ENCODE measurements at regions not wholly inside any gene's neighbourhood (a gene's known extent, or its start where the extent isn't known, plus 50 kb on each side); places are given as distances from the start of the nearest gene placed in this dataset.
A peak's percentile ranks its signal among the peaks of the same experiment; 100 is the strongest.
"Not testable (repeated sequence)": the region's sequence is repeated elsewhere in the genome, so short reads cannot be mapped to it uniquely, and the experiment has no call there.

DNA sequence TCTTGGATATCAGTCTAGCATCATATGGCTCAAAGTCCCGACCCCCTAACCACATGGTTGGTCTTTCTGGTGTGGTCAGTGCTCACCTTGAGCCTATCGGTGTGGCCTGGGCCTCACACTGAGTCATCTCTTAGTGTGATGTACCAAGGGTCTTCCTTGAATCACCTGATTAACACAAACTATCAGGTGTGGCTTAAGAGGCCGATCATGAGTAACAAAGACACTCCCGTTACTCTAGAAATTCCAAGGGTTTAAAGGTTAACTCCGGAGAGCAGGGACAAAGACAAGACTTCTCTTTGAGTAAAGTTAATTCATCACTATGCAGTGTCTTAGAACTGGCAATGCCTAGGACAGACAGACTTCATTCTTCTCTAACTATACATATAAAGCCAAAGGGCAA lies 52.3 kb upstream of the ARMC3 start:
- DNase-seq, result no peak

DNA sequence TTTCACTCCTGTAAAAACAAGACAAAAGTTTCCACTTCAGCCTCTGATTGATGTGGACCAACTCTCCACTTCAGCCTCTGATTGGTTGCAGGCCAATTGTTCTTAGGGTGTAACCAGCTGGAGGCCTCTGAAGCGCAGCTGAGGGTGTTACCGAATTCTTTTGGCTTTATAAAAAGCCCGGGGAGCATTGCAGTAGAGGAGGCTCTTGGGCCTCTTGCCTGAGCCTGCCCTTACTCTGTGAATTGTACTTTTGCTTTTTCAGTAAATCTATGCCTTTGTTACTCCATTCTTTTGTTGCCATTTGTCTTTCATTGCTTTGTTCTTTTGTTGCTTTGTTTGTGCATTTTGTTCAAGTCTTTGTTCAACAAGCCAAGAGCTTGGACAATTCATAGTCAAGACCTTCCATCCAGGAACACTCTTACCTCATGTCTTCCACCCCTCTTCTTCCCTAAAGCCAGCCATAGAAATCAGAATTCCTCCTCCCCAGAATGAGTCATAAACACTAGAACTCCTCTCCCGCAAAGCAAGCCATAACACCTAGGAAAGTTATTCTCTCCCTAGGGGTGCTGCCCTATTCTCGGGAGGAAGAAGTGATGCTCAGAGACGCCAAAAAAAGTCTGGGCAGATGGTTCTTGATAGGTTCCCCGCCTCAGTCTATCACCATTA lies 53.5 kb upstream of the ARMC3 start:
- no peak for DNase-seq

DNA sequence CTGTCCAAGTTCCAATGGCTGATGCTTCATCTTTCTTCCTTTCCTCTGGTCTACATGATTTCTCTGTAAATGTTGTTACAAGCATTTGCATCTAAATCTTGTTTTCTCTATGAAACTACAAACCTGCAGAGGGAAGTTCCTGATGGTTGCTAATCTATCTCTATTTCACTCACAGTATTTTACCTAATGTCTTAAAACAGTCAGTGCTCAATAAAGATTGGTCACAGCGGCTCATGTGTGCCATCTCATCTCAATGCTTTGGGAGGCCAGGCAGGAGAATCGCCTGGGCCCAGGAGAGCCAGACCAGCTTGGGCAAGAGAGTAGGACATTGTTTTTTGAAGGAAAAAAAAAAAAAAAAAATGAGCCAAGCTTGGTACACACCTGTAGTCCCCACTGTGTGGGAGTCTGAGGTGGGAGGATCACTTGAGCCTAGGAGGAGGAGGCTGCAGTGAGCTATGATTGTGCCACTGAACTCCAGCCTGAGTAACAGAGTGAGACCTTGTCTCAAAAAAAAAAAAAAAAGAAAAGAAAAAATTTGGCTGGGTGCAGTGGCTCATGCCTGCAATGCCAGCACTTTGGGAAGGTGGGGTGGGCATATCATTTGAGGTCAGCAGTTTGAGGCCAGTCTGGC lies 71.3 kb upstream of the ARMC3 start:
- no peak for DNase-seq

DNA sequence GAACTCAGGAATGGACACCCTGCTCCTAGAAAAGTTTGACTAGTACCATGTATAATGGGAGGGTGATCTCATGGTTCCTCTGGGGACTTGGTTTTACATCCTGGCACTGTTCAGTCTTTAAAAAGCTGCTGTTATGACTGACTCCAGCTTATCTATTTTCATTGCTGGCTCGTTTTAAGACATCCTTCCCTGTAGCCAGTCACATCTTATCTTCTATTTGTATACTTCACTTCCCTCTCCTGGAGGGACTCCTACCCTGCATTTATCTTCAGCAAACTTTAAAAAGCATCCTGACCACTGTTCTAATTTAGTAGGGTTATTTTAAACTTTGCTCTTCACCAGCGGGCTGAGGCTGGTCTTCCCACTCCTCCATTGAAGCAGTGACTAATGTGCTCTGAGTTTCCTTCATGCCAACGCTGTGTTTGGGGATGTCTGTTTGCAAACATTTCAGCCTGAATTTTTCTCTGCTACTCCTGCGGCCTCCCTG lies 72.9 kb upstream of the ARMC3 start:
- no peak for DNase-seq

DNA sequence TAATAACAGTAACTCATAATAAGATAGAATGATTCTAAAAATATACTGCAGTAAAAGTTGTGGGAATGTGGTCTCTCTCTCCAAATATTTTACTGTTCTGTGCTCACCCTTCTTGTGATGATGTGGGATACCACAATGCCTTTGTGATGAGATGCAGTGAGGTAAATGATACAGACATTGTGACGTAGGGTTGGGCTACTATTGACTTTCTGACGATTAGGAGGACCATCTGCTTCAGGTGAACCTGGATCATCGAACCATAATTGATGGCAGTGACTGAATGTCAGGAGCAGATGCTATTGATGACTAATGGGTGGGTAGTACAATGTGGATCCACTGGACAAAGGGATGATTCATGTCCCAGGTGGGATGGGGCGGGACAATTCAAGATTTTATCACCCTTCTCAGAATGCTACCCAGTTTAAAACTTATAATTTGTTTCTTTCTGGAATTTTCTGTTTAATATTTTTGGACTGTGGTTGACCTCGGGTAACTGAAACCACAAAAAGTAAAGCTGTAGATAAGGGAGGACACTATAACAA lies 73.9 kb upstream of the ARMC3 start:
- no peak for DNase-seq

DNA sequence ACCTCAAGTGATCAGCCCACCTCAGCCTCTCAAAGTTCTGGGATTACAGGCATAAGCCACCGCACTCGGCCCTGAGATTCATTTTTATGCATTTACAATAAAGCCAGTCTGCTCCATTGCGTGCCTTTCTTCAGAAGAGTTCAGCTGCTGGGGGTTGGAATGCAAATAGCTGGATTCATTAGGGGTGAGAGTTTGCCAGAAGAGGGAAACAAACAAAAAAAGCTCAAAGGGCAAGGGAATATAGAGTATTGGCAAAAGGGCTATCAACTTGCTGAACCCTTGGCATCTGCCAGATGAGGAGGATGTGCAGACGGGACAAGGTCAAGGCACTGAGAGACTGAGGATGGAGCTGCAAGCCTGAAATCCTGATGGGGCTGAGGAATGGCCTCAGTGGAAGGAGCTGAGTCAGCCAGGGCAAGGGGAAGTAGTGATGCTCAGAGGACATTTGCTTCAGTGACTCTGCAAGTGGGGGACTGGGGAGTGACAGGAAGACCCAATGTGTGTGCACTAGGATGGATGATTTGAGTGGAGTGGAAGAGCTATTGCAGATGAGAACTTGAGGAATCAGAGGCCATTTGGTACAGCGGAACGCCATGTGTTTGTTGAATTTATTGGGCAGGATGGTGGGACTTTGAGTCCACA lies 75.0 kb upstream of the ARMC3 start:
- DNase-seq, result no peak

DNA sequence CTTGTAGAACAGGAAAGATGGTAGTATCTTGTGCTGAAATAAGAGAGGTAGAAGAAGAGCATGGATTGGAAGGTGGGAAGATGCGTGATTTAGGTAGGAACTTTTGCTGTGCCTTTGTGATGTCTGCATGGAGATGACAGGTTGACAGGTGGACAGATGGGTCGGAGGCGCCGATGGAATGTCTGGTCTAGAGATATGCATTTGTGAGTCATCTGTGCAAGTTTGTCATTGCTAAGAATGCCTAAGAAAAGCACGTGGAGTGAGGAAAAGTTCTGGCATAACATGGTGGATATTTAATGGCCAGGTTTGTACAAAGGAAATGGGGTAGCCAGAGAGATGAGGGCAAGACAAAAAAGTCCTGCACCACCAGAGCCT lies 76.0 kb upstream of the ARMC3 start:
- no peak for DNase-seq

DNA sequence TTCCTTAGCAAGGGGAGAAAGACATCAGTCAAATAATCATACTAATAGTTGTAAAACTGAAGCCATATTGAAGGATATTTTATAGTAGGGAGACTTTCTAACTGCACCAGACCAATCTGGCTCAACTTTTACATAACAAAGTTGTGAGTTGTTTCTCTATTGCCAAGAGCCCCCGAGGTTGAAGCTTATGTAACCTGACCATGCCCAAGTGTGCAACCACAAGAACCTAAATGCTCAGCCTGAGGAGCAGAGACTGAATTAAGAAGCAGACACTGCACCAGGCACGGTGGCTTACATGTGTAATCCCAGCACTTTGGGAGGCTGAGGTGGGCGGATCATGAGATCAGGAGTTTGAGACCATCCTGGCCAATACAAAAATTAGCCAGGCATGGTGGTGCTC lies 77.3 kb upstream of the ARMC3 start:
- no peak for DNase-seq

DNA sequence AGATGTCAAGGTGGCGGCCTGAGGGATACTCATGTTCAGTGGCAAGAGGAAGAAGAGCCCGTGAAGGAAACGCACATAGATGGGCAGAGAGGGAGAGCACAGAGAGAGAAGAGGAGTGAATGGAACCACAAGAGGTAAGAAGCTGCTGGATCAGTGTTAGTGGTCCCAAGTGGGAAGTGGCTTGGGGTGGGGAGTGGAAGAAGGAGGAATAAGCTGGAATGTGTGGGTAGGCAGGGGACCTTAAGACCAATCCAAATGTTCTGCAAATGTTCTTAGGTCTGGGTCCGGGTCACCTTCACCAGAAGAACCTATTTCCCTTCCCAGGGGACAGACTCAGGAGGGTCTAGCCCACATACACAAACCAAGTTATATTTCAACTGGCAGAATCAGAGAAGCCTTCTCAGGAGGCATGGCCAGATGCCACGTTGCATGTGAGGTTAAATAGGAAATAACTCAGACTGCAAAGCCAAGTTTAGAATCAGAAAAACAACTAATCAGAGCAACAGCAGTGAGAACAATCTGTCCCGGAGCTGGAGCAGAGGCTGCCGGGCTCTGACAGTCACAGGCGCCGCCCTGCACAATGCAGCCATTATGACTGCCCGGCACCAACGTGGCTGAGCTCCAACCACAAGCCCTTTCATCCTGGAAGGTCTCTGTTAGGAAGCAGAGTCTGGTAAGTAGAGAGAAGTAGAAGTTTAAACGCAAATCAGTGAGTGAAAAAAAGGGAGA lies 78.6 kb upstream of the ARMC3 start:
- peak; percentile 24 for DNase-seq

DNA sequence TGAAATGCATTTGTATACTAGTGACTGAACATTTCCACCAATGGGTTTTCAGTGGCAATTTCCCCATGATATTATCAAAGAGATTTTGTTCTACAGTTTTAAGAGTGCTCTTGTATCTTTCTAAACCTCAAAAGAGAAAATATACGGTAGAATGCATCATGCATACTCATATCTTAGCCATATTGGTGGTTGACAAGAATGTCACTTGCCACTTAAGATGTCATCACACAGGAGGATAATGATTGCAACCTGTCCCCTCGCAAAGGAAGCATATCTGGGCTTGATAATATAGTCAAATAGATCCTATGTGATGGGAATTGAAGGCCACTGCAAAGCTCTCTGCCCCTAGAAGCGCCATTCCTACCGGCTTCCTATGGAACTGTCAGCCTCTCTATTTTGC lies 79.3 kb upstream of the ARMC3 start:
- DNase-seq, result no peak

DNA sequence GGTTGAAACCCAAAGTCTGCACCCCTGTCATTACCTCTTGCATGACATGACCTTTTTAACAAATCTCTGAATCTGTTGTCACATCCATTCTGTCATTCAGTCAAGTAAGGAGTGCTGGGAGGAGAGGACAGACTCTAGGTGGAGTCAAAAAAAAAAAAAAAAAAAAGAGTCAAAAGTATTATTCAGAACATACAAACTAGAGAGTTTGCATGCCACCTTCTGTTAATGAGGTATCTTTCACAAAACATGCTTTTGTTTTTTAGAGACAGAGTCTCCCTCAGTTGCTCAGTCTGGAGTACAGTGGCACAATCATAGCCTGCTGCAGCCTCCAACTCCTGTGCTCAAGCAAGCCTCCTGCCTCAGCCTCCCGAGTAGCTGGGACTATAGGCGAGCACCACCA lies 81.6 kb upstream of the ARMC3 start:
- no peak for DNase-seq

DNA sequence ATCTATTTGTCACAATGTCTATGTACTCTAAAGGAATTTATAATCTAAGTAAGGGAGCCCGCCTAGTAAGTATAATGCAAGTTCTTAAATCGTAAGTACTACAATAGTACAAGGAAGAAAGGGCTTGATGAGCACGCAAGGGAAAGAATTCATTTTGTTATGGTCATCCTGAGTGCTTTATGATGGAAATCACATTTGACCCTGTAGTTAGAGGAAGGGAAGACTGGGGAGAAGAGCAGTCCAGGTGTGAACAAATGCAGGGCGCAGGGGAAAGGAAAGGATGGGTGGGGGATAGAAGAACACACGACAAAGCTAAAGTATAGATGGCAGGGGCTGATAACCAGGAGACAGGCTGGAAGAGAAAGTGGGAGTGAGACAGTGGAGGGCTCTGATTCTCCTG lies 88.2 kb upstream of the ARMC3 start:
- DNase-seq, result no peak

DNA sequence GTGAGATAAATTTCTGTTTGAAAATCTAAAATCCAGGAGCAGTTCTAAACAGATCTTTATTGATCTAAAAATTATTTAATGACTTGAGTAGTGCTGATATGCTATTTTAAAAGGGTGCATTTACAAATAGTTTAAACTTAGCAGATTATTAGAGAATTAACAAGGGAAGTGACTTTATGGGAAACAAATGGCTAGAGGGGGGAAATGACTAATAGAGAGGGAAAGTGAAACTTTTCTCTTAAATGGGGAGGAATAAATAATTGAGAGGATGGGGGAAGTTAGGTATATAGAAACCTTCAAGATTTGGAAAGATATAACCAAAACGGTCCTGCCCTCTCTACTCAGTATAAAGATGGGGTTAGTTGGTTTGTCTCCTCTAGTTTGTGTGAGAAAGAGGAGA lies 90.1 kb upstream of the ARMC3 start:
- DNase-seq, result no peak

DNA sequence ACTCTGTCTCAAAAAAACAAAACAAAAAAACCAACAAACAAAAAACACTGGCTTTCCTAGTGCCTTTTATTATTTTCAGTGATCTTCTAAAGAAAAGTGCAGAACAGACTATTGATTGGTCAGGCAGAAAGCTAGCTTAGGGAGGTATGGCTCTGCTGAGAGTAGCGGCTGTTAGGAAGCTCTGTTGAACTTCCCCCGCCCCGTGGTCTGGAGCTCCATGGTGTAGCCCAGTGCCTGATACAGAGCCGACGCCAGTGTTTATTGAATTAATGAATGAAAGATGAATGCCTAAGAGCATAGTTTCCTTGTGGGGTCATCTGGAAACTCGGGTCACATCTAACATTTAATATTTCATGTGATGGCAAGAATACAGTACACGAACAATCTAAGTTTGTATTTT lies 90.5 kb upstream of the ARMC3 start:
- no peak for DNase-seq

DNA sequence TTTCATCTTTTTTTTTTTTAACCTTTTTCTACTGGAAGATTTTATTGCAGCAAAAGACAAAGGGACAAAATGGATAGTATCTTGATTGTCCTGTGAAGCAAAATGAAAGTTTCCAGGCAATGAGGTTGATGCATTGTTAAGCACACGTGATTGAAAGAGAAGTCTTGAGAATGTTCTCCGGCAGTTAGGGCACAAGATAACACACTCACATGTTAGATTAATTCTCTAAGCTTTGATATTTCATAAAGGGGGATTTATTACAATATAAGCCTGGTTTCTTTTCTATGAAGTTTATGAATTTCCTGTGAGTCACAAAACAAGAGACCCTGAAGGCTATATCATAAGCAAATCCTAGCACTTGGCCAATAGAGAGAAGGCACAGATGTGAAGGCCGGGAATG lies 93.4 kb upstream of the ARMC3 start:
- no peak for DNase-seq

DNA sequence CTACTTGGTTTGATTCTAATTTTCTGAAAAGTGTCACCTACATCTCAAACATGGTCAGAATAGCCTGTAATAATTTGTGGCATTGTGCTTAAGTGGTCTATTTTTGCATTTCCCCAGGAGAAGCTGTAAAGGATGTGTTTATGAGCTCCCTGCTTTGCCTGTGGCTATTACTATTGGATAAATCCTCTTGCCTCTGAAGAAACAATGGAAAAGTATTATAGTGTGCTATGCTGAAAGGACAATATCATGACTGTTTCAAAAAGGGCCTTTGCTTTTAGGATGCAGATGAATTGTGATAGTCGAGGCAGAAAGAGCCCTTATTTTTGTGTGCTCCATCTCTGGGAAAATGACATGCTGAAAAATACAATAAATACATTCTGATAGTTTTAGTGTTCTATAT lies 94.1 kb upstream of the ARMC3 start:
- DNase-seq, result no peak

DNA sequence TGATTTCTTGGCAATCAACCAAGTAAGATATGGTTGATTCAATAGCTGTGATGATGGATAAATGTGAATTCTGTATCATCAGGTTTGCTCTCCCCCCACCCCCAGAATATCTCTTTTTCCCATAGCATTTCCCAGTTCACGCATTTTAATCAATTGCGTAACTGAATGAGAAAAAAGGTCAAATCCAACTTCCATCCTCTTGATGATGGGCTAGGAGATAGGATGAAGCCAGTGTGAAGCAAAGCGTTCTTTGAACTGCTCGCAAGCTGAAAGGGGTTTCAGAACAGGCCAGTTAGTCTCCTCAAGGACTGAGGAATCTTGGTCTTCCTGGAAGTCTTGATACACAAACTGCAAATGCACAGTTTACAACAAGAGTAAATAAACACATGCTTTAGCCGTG lies 94.5 kb upstream of the ARMC3 start:
- DNase-seq, result no peak

DNA sequence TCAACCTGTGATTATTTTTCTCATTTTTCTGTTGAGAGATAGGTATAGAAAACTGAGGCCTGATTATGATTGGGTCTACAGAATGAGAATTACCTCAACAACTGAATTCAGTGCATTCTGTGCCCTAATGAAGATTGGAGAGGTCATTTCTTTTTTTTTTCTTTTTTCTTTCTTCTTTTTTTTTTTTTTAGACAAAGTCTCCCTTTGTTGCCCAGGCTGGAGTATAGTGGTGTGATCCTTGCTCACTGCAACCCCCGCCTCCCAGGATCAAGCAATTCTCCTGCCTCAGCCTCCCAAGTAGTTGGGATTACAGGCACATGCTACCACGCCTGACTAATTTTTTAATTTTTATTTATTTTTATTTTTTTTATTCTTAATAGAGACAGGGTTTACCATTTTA lies 95.0 kb upstream of the ARMC3 start:
- no peak for DNase-seq

DNA sequence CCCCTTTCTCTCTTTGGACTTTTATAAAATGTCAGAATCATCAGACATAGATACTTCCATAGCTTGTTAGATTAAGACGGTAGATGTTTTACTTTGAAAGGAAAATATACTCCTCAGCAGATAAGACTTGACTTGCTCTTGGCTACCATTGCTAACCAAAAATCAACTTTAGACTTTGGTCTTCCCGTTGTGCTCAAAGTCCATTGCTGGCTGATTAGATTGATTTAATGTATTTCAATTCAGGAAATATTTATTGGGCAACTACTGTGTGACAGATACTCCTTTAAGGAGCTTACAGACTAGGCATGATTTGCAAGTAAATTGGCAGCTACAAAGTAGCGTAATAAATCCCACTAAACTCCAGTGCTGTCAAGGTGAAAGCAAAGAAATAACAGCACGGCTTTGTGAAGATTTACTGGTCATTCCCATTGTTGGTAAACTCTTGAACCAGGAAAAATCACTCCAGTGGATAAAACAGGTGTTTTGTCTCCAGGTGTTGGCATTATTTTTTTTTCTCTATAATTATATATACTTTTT lies 95.7 kb upstream of the ARMC3 start:
- DNase-seq, result no peak

DNA sequence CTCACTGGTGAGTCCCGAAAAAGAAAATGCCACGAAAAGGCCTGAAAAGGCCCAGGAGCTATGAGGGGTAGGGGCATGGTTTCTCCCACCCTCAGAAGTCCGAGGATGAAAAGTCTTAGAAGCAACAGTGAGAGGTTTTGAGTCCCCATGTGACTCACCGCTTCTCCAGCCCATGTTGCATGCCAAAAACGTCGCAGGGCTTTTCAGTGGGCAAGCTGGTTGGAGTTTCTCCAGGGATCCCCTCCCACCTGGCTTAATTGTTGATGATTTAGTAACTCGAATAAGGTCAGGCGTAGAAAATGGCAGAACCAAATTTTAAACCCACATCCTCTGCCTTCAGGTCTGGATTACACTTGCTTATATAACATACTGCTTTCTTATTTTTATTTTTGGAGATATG lies 96.3 kb upstream of the ARMC3 start:
- DNase-seq, result no peak

DNA sequence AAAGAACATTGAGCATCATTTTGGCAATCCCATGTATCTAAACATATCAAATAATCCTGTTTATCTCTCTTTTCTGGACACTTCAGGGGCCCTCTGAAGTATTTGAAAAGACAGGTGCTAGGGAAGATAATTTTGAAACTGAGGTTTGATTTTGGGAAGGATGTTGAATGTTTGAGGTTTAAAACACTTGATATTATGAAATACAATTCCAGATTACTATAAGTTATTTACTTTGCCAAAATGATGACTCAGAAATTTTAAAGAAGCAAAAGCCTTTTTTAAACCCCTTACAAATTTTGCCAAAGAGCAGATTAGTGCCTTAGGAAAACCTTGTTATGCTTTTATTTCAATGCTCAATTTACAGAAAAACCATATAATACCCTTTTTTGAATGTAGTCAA lies 99.1 kb upstream of the ARMC3 start:
- DNase-seq, result not testable (repeated sequence)

DNA sequence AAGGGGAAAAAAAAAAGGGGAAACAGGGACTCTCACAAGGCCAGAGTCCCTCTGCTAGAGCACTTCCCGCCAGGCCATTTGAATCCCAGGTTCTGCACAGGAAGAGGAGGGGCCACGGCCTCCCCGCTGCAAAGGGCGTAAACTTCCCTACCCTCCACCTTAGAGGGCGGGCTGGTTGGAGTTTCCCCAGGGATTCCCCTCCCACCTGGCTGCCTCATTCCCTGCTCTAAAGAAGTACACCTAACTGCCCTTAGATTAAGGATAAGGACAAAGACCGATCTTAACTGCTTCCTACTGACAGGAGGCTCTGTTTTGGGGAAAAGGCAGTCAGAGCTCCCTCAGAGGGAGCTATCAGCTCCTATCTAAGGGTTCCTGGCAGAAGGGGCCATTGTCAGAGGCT lies 102.0 kb upstream of the ARMC3 start:
- DNase-seq, result no peak

DNA sequence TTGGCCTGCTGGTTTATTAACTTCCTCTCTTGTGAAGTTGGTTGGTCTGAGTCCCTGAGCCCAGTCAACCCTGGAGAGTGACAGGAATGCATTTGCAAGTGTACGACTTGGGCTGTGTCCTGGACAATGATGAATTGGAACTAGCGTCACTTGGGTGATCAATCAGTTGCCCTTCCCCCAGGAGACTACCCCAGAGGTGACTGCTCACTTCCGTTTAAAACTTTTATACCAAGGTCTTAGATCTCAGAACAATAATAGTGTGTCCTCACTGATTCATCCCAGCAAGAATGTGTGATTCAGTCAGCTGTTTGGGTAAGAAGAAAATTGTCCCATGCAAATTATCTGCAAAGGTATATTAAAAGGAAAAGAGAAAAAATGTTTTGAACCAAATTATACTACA lies 102.9 kb upstream of the ARMC3 start:
- DNase-seq, result no peak

Measured in CD4-positive, alpha-beta T cell treated with Interleukin-17A for 4 hours (primary cell).